Epithelial cell of esophagus (primary cell): ENCODE measurements at regions not wholly inside any gene's neighbourhood (a gene's known extent, or its start where the extent isn't known, plus 50 kb on each side); places are given as distances from the start of the nearest gene placed in this dataset.
A peak's percentile ranks its signal among the peaks of the same experiment; 100 is the strongest.
"Not testable (repeated sequence)": the region's sequence is repeated elsewhere in the genome, so short reads cannot be mapped to it uniquely, and the experiment has no call there.

Source experiments
- DNase-seq: peaks from one replicate; pipeline ENCODE4 v3.0.0; 2010; ENCODE audit warnings: low read depth
- H3K4me3 ChIP-seq: 2 replicates; pipeline ENCODE4 v1.5.1; 2011; ENCODE audit warnings: mild to moderate bottlenecking, low read length, control low read depth
- CTCF ChIP-seq: IDR thresholded peaks from 2 replicates; pipeline ENCODE4 v1.5.1; 2011; ENCODE audit warnings: low read depth, mild to moderate bottlenecking, low read length, control low read depth, inconsistent platforms; ENCODE audit not compliant: insufficient read depth; ENCODE audit errors: missing control alignments

GRCh38 chr17:83204230-83204725 lies 124.9 kb downstream of the METRNL start:
- no peak overlapping the region for H3K4me3 ChIP-seq
- no peak for TF ChIP-seq CTCF
- DNase-seq = no peak

- not testable (repeated sequence) for H3K4me3 ChIP-seq, DNase-seq
Observed at GRCh38 chr17:83204736-83205386, 125.5 kb downstream of the METRNL start.

DNA sequence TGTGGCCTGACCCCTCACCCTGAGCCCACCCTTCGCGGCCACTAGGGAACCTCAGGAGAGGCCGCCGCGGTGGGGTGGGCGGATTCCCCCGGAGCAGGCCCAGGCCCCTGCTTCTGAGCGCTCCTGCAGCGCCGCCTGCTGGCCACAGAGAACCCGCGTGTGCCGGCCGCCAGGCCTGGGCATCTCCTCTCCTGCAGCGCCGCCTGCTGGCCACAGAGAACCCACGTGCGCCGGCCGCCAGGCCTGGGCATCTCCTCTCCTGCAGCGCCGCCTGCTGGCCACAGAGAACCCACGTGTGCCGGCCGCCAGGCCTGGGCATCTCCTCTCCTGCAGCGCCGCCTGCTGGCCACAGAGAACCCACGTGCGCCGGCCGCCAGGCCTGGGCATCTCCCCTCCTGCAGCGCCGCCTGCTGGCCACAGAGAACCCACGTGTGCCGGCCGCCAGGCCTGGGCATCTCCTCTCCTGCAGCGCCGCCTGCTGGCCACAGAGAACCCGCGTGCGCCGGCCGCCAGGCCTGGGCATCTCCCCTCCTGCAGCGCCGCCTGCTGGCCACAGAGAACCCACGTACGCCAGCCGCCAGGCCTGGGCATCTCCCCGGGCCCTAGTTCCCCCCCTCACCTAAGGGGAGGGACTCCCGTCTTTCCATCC lies 126.1 kb downstream of the METRNL start:
- DNase-seq, H3K4me3 ChIP-seq: not testable (repeated sequence)

- DNase-seq = not testable (repeated sequence)
Observed at GRCh38 chr17:83206036-83206394, 126.6 kb downstream of the METRNL start.

GRCh38 chr17:83206819-83207588 lies 127.6 kb downstream of the METRNL start:
- not testable (repeated sequence) for DNase-seq

More at GRCh38 chr17:83206036-83206394, 126.6 kb downstream of the METRNL start:
- not testable (repeated sequence) for H3K4me3 ChIP-seq

DNA sequence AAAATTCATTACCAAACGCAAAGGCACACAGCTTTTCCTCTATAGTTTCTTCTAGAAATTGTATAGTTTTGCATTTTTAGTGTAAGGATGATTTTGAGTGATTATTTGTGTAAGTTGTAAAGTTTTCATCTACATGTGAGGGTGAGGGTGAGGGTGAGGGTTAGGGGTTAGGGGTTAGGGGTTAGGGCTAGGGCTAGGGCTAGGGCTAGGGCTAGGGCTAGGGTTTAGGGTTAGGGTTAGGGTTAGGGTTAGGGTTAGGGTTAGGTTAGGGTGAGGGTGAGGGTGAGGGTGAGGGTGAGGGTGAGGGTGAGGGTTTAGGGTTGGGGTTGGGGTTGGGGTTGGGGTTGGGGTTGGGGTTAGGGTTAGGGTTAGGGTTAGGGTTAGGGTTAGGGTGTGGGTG lies 167.6 kb downstream of the METRNL start:
- not testable (repeated sequence) for H3K4me3 ChIP-seq
- DNase-seq = peak; percentile 44

More at GRCh38 chr17:83206819-83207588, 127.6 kb downstream of the METRNL start:
- H3K4me3 ChIP-seq = not testable (repeated sequence)
